Gastroesophageal sphincter (tissue), 3 donors: ENCODE measurements at regions not wholly inside any gene's neighbourhood (a gene's known extent, or its start where the extent isn't known, plus 50 kb on each side); places are given as distances from the start of the nearest gene placed in this dataset.

Source experiments
- CTCF ChIP-seq, 4 experiments: fragments of 200-600 bp in 2 of 4; fragments of 450-650 bp in 2 of 4; sonication (generic) in 1 of 4; IDR thresholded peaks; one replicate each; pipeline ENCODE4 v1.5.1; 2017 to 2019; ENCODE audit warnings: antibody characterized with exemption in 4 of 4, mild to moderate bottlenecking in 2 of 4, moderate library complexity in 2 of 4
- POLR2A ChIP-seq, 2 donors: fragments of 450-650 bp; IDR thresholded peaks; one replicate each; pipeline ENCODE4 v1.6.1; 2017; ENCODE audit warnings: antibody characterized with exemption in 2 of 2, mild to moderate bottlenecking in 2 of 2, moderate library complexity in 1 of 2
- POLR2AphosphoS5 ChIP-seq: sonication (generic); formaldehyde crosslinking; IDR thresholded peaks from one replicate; pipeline ENCODE4 v1.6.1; 2017; ENCODE audit warnings: antibody characterized with exemption

- TF ChIP-seq POLR2AphosphoS5: no peak
- TF ChIP-seq CTCF (IDR thresholded peaks at IDR 0.05): no peak
- TF ChIP-seq POLR2A (IDR thresholded peaks at IDR 0.05): no peak
Measured at GRCh38 chr20:19067986-19068385, 144.5 kb upstream of the SLC24A3 start.
